ENCODE measurements at regions not wholly inside any gene's neighbourhood (a gene's known extent, or its start where the extent isn't known, plus 50 kb on each side); places are given as distances from the start of the nearest gene placed in this dataset.

- TF ChIP-seq POLR2AphosphoS5 (IDR thresholded peaks at IDR 0.05; ENCODE audit: low read depth, low read length) (no peak), POLR2A (IDR thresholded peaks at IDR 0.05; ENCODE audit: low read depth, low read length) (no peak)
Measured at GRCh38 chr2:63776382-63776781, 65.3 kb upstream of the UGP2 start.

All from GM12892 (cell line).